AG09309 (cell line): ENCODE measurements at regions not wholly inside any gene's neighbourhood (a gene's known extent, or its start where the extent isn't known, plus 50 kb on each side); places are given as distances from the start of the nearest gene placed in this dataset.

ENCODE experiments used
- DNase-seq: peaks from one replicate; pipeline ENCODE4 v3.0.0-alpha.2; 2010; ENCODE audit warnings: low read depth
- H3K4me3 ChIP-seq: 2 replicates; pipeline ENCODE4 v1.5.1; 2011; ENCODE audit warnings: mild to moderate bottlenecking, low read depth, low read length, moderate library complexity; ENCODE audit not compliant: control insufficient read depth
- TF ChIP-seq, protein P1 (sequence below): IDR thresholded peaks from 2 replicates; pipeline ENCODE4 v1.5.1; 2011; ENCODE audit warnings: mild to moderate bottlenecking, low read depth, low read length, inconsistent platforms; ENCODE audit not compliant: insufficient read depth, control insufficient read depth; ENCODE audit errors: missing control alignments

DNA sequence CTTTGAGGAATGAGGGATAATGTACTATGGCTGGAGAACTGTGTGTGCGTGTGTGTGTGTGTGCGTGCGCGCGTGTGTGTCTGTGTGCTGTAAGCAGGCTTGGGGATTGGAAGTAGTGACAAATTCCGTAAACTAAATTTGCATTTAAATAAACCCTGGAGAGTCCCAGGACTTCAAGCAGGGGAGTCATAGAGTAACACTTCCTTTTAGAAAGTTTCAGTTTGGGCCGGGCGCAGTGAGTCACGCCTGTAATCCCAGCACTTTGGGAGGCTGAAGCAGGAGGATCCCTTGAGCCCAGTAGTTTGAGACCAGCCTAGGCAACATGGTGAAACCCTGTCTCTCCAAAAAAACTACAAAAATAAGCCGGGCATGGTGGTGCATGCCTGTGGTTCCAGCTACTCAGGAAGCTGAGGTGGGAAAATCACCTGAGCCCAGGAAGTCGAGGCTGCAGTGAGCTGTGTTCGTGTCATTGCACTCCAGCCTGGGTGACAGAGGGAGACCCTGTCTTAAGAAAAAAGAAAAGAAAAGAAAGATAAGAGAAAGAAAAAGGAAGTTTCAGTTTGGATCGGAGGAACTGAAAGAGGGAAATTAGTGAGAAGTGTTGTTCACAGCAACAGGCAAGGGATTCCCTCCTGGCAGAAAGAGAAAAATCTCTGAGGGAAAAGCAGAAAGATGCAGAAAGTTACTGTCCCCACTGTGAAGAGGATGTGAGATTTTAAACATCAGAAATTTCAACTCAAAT is 222.7 kb upstream of the SOX5 start:
- TF ChIP-seq, protein P1, sequence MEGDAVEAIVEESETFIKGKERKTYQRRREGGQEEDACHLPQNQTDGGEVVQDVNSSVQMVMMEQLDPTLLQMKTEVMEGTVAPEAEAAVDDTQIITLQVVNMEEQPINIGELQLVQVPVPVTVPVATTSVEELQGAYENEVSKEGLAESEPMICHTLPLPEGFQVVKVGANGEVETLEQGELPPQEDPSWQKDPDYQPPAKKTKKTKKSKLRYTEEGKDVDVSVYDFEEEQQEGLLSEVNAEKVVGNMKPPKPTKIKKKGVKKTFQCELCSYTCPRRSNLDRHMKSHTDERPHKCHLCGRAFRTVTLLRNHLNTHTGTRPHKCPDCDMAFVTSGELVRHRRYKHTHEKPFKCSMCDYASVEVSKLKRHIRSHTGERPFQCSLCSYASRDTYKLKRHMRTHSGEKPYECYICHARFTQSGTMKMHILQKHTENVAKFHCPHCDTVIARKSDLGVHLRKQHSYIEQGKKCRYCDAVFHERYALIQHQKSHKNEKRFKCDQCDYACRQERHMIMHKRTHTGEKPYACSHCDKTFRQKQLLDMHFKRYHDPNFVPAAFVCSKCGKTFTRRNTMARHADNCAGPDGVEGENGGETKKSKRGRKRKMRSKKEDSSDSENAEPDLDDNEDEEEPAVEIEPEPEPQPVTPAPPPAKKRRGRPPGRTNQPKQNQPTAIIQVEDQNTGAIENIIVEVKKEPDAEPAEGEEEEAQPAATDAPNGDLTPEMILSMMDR, result no peak
- no peak for DNase-seq
- no peak overlapping the region for H3K4me3 ChIP-seq

GRCh38 chr12:24155042-24155441 is 205.6 kb upstream of the SOX5 start:
- DNase-seq, result no peak
- TF ChIP-seq, protein P1, result no peak
- no peak overlapping the region for H3K4me3 ChIP-seq

DNA sequence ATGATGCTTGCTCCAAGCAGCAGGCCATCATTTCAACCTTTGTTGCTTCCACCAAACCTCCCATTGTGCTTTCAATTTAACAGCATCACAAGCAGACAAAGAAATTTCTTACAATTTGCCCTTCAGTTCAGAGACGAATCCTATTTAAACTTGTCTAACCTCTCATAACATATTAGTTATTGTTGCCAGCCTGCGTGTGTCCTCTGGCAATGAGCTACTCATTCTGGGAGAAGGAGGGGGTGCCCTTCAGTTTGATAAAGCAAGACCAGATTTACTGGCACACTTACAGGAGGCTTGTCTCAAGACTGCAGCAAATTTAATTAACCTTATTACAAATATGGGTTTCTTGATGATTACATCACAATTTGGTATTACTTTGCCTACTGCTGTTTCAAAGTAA is 203.6 kb upstream of the SOX5 start:
- DNase-seq, result no peak
- H3K4me3 ChIP-seq, result no peak overlapping the region
- TF ChIP-seq, protein P1, result no peak

DNA sequence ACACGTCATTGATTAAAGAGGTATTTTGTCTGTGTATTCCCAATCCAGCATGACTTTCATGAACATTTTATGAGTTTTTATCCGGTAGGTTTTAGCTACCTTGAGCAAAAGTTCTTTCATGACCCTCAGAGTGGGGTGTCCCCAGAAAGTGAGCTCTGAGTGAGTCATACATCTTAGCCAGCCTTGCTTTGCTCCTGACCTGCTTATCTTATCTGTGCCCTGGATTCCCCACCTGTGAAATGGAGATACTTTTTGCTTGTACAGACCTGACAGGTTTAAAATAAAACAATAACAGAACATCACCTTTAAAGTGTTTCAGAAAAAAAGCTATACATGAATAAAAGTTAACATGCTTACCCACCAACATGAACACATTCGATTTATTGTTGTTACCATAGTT is 202.8 kb upstream of the SOX5 start:
- no peak overlapping the region for H3K4me3 ChIP-seq
- DNase-seq, result no peak
- TF ChIP-seq, protein P1, result no peak

DNA sequence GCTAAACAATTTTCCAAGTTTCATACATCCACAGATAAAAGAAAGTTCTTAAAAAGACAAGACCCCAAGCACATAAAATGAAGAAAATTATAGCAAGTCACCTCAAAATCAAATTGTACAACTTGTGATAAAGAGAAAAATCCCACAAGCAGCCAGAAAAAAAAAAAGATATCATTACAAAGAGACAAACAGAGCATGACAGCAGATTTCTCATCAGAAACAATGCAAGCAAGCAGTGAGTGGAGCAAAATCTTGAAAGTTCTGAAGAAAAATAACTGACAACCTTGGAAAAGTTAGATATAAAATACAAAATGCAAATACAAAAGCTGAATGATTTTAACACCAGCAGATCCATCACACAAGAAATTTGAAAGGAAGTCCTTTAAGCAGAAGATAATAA is 194.5 kb upstream of the SOX5 start:
- H3K4me3 ChIP-seq, result no peak overlapping the region
- TF ChIP-seq, protein P1, result no peak
- DNase-seq, result no peak

- H3K4me3 ChIP-seq, result no peak overlapping the region
- TF ChIP-seq, protein P1, result no peak
- DNase-seq, result no peak
Measured at GRCh38 chr12:24139035-24139434, 189.6 kb upstream of the SOX5 start.

- TF ChIP-seq, protein P1, result no peak
- no peak overlapping the region for H3K4me3 ChIP-seq
- DNase-seq, result no peak
Measured at GRCh38 chr12:24138041-24138440, 188.6 kb upstream of the SOX5 start.
